ENCODE measurements at regions not wholly inside any gene's neighbourhood (a gene's known extent, or its start where the extent isn't known, plus 50 kb on each side); places are given as distances from the start of the nearest gene placed in this dataset.
"Not testable (repeated sequence)": the region's sequence is repeated elsewhere in the genome, so short reads cannot be mapped to it uniquely, and the experiment has no call there.

DNA sequence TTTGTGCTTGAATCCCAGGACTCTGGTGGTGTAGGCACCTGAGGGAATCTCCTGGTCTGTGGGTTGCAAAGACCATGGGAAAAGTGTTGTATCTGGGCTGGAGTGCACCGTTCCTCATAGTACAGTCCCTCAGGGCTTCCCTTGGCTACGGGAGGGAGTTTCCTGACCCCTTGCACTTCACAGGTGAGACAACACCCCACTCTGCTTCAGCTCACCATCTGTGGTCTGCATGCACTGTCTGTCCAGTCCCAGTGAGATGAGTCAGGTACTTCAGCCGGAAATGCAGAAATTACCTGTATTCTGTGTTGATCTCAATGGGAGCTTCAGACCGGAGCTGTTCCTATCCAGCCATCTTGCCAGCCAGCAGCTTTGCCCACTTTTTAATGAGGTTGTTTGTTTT lies 353.0 kb upstream of the IRS4 start:
- TF ChIP-seq CTCF (IDR thresholded peaks at IDR 0.05; ENCODE audit: control insufficient read depth, extremely low read depth, insufficient read depth), result no peak
- DNase-seq (ENCODE audit: low read depth), result no peak
- H3K4me3 ChIP-seq (ENCODE audit: low read depth, low read length), result no peak overlapping the region

- no peak overlapping the region for H3K4me3 ChIP-seq (ENCODE audit: low read depth, low read length)
- DNase-seq (ENCODE audit: low read depth), result no peak
- TF ChIP-seq CTCF (IDR thresholded peaks at IDR 0.05; ENCODE audit: control insufficient read depth, extremely low read depth, insufficient read depth), result no peak
Measured at GRCh38 chrX:109077788-109078187, 341.4 kb upstream of the IRS4 start.

- not testable (repeated sequence) for H3K4me3 ChIP-seq (ENCODE audit: low read depth, low read length)
- DNase-seq (ENCODE audit: low read depth), result peak; percentile 17
Measured at GRCh38 chrX:109054181-109054581, 317.8 kb upstream of the IRS4 start.

GRCh38 chrX:109049903-109050302 lies 313.5 kb upstream of the IRS4 start:
- no peak overlapping the region for H3K4me3 ChIP-seq (ENCODE audit: low read depth, low read length)
- DNase-seq (ENCODE audit: low read depth), result no peak
- peak; percentile 28 for TF ChIP-seq CTCF (IDR thresholded peaks at IDR 0.05; ENCODE audit: control insufficient read depth, extremely low read depth, insufficient read depth)

GRCh38 chrX:109049416-109049815 lies 313.1 kb upstream of the IRS4 start:
- no peak for TF ChIP-seq CTCF (IDR thresholded peaks at IDR 0.05; ENCODE audit: control insufficient read depth, extremely low read depth, insufficient read depth)
- no peak for DNase-seq (ENCODE audit: low read depth)
- H3K4me3 ChIP-seq (ENCODE audit: low read depth, low read length), result no peak overlapping the region

- H3K4me3 ChIP-seq (ENCODE audit: low read depth, low read length), result no peak overlapping the region
- DNase-seq (ENCODE audit: low read depth), result no peak
- no peak for TF ChIP-seq CTCF (IDR thresholded peaks at IDR 0.05; ENCODE audit: control insufficient read depth, extremely low read depth, insufficient read depth)
Measured at GRCh38 chrX:109040057-109040456, 303.7 kb upstream of the IRS4 start.

DNA sequence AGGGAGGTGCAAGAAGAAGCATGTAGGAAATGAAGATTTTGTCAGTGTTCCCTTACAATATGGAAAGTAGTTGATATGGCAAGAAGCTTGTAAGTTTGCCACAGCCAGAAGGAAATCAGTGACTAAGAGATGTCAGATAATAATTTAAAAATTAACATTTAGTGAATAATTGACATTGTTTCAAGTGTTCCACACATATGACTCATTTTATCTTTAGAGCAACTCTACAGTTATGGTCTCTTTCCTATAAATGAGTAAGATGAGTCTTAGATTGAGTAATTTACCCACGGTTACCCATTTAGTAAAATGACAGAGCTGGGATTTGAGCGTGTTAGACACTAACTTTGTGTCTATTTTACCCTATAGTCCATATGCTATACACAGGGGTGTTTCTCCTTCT lies 300.3 kb upstream of the IRS4 start:
- DNase-seq (ENCODE audit: low read depth), result no peak
- H3K4me3 ChIP-seq (ENCODE audit: low read depth, low read length), result no peak overlapping the region
- TF ChIP-seq CTCF (IDR thresholded peaks at IDR 0.05; ENCODE audit: control insufficient read depth, extremely low read depth, insufficient read depth), result no peak

GRCh38 chrX:108993909-108994308 lies 257.5 kb upstream of the IRS4 start:
- no peak for TF ChIP-seq CTCF (IDR thresholded peaks at IDR 0.05; ENCODE audit: control insufficient read depth, extremely low read depth, insufficient read depth)
- DNase-seq (ENCODE audit: low read depth), result no peak
- H3K4me3 ChIP-seq (ENCODE audit: low read depth, low read length), result no peak overlapping the region

GRCh38 chrX:108972899-108973298 lies 236.5 kb upstream of the IRS4 start:
- DNase-seq (ENCODE audit: low read depth), result not testable (repeated sequence)

More at GRCh38 chrX:108972899-108973298, 236.5 kb upstream of the IRS4 start:
- not testable (repeated sequence) for H3K4me3 ChIP-seq (ENCODE audit: low read depth, low read length)
